ENCODE measurements at regions not wholly inside any gene's neighbourhood (a gene's known extent, or its start where the extent isn't known, plus 50 kb on each side); places are given as distances from the start of the nearest gene placed in this dataset.
"Not testable (repeated sequence)": the region's sequence is repeated elsewhere in the genome, so short reads cannot be mapped to it uniquely, and the experiment has no call there.

- Histone ChIP-seq H3F3A (ENCODE audit: control insufficient read depth, insufficient read depth) (no peaks in the 10 kb centered on the region), H3K79me2 (ENCODE audit: control insufficient read depth, low read length) (no peaks in the 10 kb centered on the region), H3K27me3 (ENCODE audit: control insufficient read depth, low read length) (no peaks in the 10 kb centered on the region), H3K9me2 (replicated peaks; ENCODE audit: control insufficient read depth, low read length) (no peaks in the 10 kb centered on the region), H3K4me3 (ENCODE audit: low read length) (no peak overlapping the region), H3K4me2 (ENCODE audit: low read length) (no peak overlapping the region), H3K4me1 (ENCODE audit: control insufficient read depth, low read length) (no peaks in the 10 kb centered on the region), H3K27ac (ENCODE audit: low read depth, low read length) (no peak overlapping the region), H3K9me3 (ENCODE audit: control insufficient read depth, insufficient read depth, low read length) (no peaks in the 10 kb centered on the region), H3K36me3 (ENCODE audit: control insufficient read depth, low read length) (no peaks in the 10 kb centered on the region), H4K20me1 (ENCODE audit: control insufficient read depth, insufficient read depth, low read depth, low read length) (no peaks in the 10 kb centered on the region)
- no peak for TF ChIP-seq CTCF (IDR thresholded peaks at IDR 0.05; ENCODE audit: low read depth, low read length, poor library complexity, severe bottlenecking)
- TF ChIP-seq EZH2phosphoT487 (IDR thresholded peaks at IDR 0.05; ENCODE audit: borderline replicate concordance, low read length) = no peak
These were observed 602.2 kb downstream of the CENPC start for GRCh38 chr4:66943112-66943511.

- H3F3A ChIP-seq (ENCODE audit: control insufficient read depth, insufficient read depth); H3K36me3 ChIP-seq (ENCODE audit: control insufficient read depth, low read length); H3K9me2 ChIP-seq (replicated peaks; ENCODE audit: control insufficient read depth, low read length); H3K27me3 ChIP-seq (ENCODE audit: control insufficient read depth, low read length); H3K4me1 ChIP-seq (ENCODE audit: control insufficient read depth, low read length); H3K4me2 ChIP-seq (ENCODE audit: low read length); H4K20me1 ChIP-seq (ENCODE audit: control insufficient read depth, insufficient read depth, low read depth, low read length); H3K79me2 ChIP-seq (ENCODE audit: control insufficient read depth, low read length); H3K4me3 ChIP-seq (ENCODE audit: low read length); H3K9me3 ChIP-seq (ENCODE audit: control insufficient read depth, insufficient read depth, low read length); H3K27ac ChIP-seq (ENCODE audit: low read depth, low read length): not testable (repeated sequence)
These were observed 613.3 kb downstream of the CENPC start for GRCh38 chr4:66931981-66932380.

- Histone ChIP-seq H3K27ac (ENCODE audit: low read depth, low read length) (no peak overlapping the region), H3F3A (ENCODE audit: control insufficient read depth, insufficient read depth) (no peaks in the 10 kb centered on the region), H3K4me3 (ENCODE audit: low read length) (no peak overlapping the region), H3K79me2 (ENCODE audit: control insufficient read depth, low read length) (no peaks in the 10 kb centered on the region), H3K4me1 (ENCODE audit: control insufficient read depth, low read length) (no peaks in the 10 kb centered on the region), H3K9me3 (ENCODE audit: control insufficient read depth, insufficient read depth, low read length) (no peaks in the 10 kb centered on the region), H3K4me2 (ENCODE audit: low read length) (no peak overlapping the region), H3K36me3 (ENCODE audit: control insufficient read depth, low read length) (no peaks in the 10 kb centered on the region), H4K20me1 (ENCODE audit: control insufficient read depth, insufficient read depth, low read depth, low read length) (no peaks in the 10 kb centered on the region), H3K27me3 (ENCODE audit: control insufficient read depth, low read length) (no peaks in the 10 kb centered on the region), H3K9me2 (replicated peaks; ENCODE audit: control insufficient read depth, low read length) (no peaks in the 10 kb centered on the region)
- TF ChIP-seq EZH2phosphoT487 (IDR thresholded peaks at IDR 0.05; ENCODE audit: borderline replicate concordance, low read length) = no peak
- TF ChIP-seq CTCF (IDR thresholded peaks at IDR 0.05; ENCODE audit: low read depth, low read length, poor library complexity, severe bottlenecking) = no peak
These were observed 615.1 kb downstream of the CENPC start for GRCh38 chr4:66930206-66930605.

GRCh38 chr4:66929748-66930147 lies 615.6 kb downstream of the CENPC start:
- Histone ChIP-seq H3K9me2 (replicated peaks; ENCODE audit: control insufficient read depth, low read length) (no peaks in the 10 kb centered on the region), H3K9me3 (ENCODE audit: control insufficient read depth, insufficient read depth, low read length) (no peaks in the 10 kb centered on the region), H3K27me3 (ENCODE audit: control insufficient read depth, low read length) (no peaks in the 10 kb centered on the region), H3K4me3 (ENCODE audit: low read length) (no peak overlapping the region), H3K27ac (ENCODE audit: low read depth, low read length) (no peak overlapping the region), H4K20me1 (ENCODE audit: control insufficient read depth, insufficient read depth, low read depth, low read length) (no peaks in the 10 kb centered on the region), H3K36me3 (ENCODE audit: control insufficient read depth, low read length) (no peaks in the 10 kb centered on the region), H3F3A (ENCODE audit: control insufficient read depth, insufficient read depth) (no peaks in the 10 kb centered on the region), H3K4me1 (ENCODE audit: control insufficient read depth, low read length) (no peaks in the 10 kb centered on the region), H3K79me2 (ENCODE audit: control insufficient read depth, low read length) (no peaks in the 10 kb centered on the region), H3K4me2 (ENCODE audit: low read length) (no peak overlapping the region)
- TF ChIP-seq EZH2phosphoT487 (IDR thresholded peaks at IDR 0.05; ENCODE audit: borderline replicate concordance, low read length) = no peak
- no peak for TF ChIP-seq CTCF (IDR thresholded peaks at IDR 0.05; ENCODE audit: low read depth, low read length, poor library complexity, severe bottlenecking)

GRCh38 chr4:66928881-66929280 lies 616.4 kb downstream of the CENPC start:
- not testable (repeated sequence) for H3K4me2 ChIP-seq (ENCODE audit: low read length); H3K36me3 ChIP-seq (ENCODE audit: control insufficient read depth, low read length); H3K4me3 ChIP-seq (ENCODE audit: low read length); H3K27ac ChIP-seq (ENCODE audit: low read depth, low read length); H3K27me3 ChIP-seq (ENCODE audit: control insufficient read depth, low read length); H3K9me2 ChIP-seq (replicated peaks; ENCODE audit: control insufficient read depth, low read length); H3F3A ChIP-seq (ENCODE audit: control insufficient read depth, insufficient read depth); H3K4me1 ChIP-seq (ENCODE audit: control insufficient read depth, low read length); H3K79me2 ChIP-seq (ENCODE audit: control insufficient read depth, low read length); H4K20me1 ChIP-seq (ENCODE audit: control insufficient read depth, insufficient read depth, low read depth, low read length); H3K9me3 ChIP-seq (ENCODE audit: control insufficient read depth, insufficient read depth, low read length)
